C4-2B (cell line): ENCODE measurements at regions not wholly inside any gene's neighbourhood (a gene's known extent, or its start where the extent isn't known, plus 50 kb on each side); places are given as distances from the start of the nearest gene placed in this dataset.

Experiments
- CTCF ChIP-seq: fragments of 450-650 bp; conservative IDR thresholded peaks from 2 replicates; pipeline ENCODE4 v1.5.1; 2017; ENCODE audit warnings: mild to moderate bottlenecking
- ZFX ChIP-seq: fragments of 450-650 bp; IDR thresholded peaks from 2 replicates; pipeline ENCODE4 v1.6.1; 2017

GRCh38 chr9:26682796-26683496 is 209.7 kb downstream of the CAAP1 start:
- TF ChIP-seq CTCF (no peak), ZFX (no peak)
